ENCODE measurements at regions not wholly inside any gene's neighbourhood (a gene's known extent, or its start where the extent isn't known, plus 50 kb on each side); places are given as distances from the start of the nearest gene placed in this dataset.

GRCh38 chr13:84606616-84607015 lies 724.3 kb upstream of the SLITRK1 start:
- no peak for TF ChIP-seq MAX (CRISPR knock-in tag; IDR thresholded peaks at IDR 0.05)
- TF ChIP-seq CTCF (IDR thresholded peaks at IDR 0.05), result no peak
- TF ChIP-seq HMGA2 (CRISPR knock-in tag; IDR thresholded peaks at IDR 0.05), result no peak
- TF ChIP-seq ZMAT4 (CRISPR knock-in tag; IDR thresholded peaks at IDR 0.05), result no peak
- no peak for TF ChIP-seq MXD4 (CRISPR knock-in tag; IDR thresholded peaks at IDR 0.05; ENCODE audit: borderline replicate concordance)
- no peak for TF ChIP-seq FOXP4 (CRISPR knock-in tag; IDR thresholded peaks at IDR 0.05)
- no peak for TF ChIP-seq JUN (CRISPR knock-in tag; IDR thresholded peaks at IDR 0.05)
- TF ChIP-seq EMX1 (CRISPR knock-in tag; IDR thresholded peaks at IDR 0.05), result no peak
- TF ChIP-seq CREM (CRISPR knock-in tag; IDR thresholded peaks at IDR 0.05), result no peak
- TF ChIP-seq ESRRA (CRISPR knock-in tag; IDR thresholded peaks at IDR 0.05; ENCODE audit: borderline replicate concordance), result no peak
- no peak for TF ChIP-seq AFF4 (CRISPR knock-in tag; IDR thresholded peaks at IDR 0.05; ENCODE audit: borderline replicate concordance)
- TF ChIP-seq SP1 (CRISPR knock-in tag; conservative IDR thresholded peaks at IDR 0.05), result no peak
- no peak for TF ChIP-seq PRDM15 (CRISPR knock-in tag; IDR thresholded peaks at IDR 0.05)
